ENCODE measurements at regions not wholly inside any gene's neighbourhood (a gene's known extent, or its start where the extent isn't known, plus 50 kb on each side); places are given as distances from the start of the nearest gene placed in this dataset.

- Histone ChIP-seq H3K4me1 (ENCODE audit: control insufficient read depth, extremely low read depth, insufficient read depth, low read length) (peaks cover 55% of the 10 kb centered on the region), H3K9me1 (replicated peaks; ENCODE audit: control insufficient read depth, extremely low read depth, insufficient read depth, low read length) (no peaks in the 10 kb centered on the region), H3K9ac (replicated peaks; ENCODE audit: extremely low read depth, insufficient read depth, low read length) (peak overlapping the region; percentile 73), H3K9me3 (replicated peaks; ENCODE audit: control insufficient read depth, insufficient read depth, low read length) (no peaks in the 10 kb centered on the region), H2AFZ (ENCODE audit: low read depth, low read length) (peak overlapping the region; percentile 82), H3K36me3 (ENCODE audit: control insufficient read depth in 2 of 2, extremely low read depth in 1 of 2, insufficient read depth in 2 of 2, low read length in 2 of 2) (no peaks in the 10 kb centered on the region), H3K4me2 (ENCODE audit: insufficient read depth, low read length) (peak overlapping the region; percentile 75), H4K20me1 (replicated peaks; ENCODE audit: control insufficient read depth, extremely low read depth, insufficient read depth, low read length) (no peaks in the 10 kb centered on the region), H3K79me2 (ENCODE audit: control insufficient read depth, insufficient read depth, low read length) (no peaks in the 10 kb centered on the region), H3K27me3 (ENCODE audit: control insufficient read depth in 2 of 2, insufficient read depth in 2 of 2, low read length in 2 of 2) (no peaks in the 10 kb centered on the region), H3K27ac (ENCODE audit: insufficient read depth, low read depth, low read length) (peak overlapping the region; percentile 87), H3K4me3 (replicated peaks in 1 of 3; ENCODE audit: insufficient read depth in 1 of 3, low read depth in 1 of 3, low read length in 3 of 3) (peak overlapping the region in 1 of 3 experiments; percentile 32)
- BruUV-seq (replicated peaks): no TSS peak
- peak; percentile 77 for FAIRE-seq
- CTCF ChIA-PET: interaction anchor here (0.9 to 1.3 kb wide), 7 partner anchors 21 to 1282 kb away, joined by 3 to 6 read pairs (median 4); partner anchors contain the start of gene FLRT2
- TF ChIP-seq POLR2A (IDR thresholded peaks at IDR 0.05; ENCODE audit: low read depth, low read length) (peak; percentile 58), POLR2AphosphoS5 (IDR thresholded peaks at IDR 0.05; ENCODE audit: insufficient read depth, low read depth, low read length) (peak; percentile 81), GATA2 (IDR thresholded peaks at IDR 0.05; ENCODE audit: insufficient read depth, insufficient read length, low read depth, low read length) (peak; percentile 93), FOS (IDR thresholded peaks at IDR 0.05; ENCODE audit: borderline replicate concordance, insufficient read depth, low read length) (no peak)
- peak; percentile 96 for DNase-seq (ENCODE audit: low read depth, low spot score)
- intact Hi-C loops (cut with micrococcal nuclease): loop anchor here (1.0 to 5.0 kb wide), 14 partner anchors 70 to 1282 kb away; no protein-coding TSS in a partner anchor
- dilution Hi-C loops (cut with MboI; ENCODE audit: extremely low pct_ligation_motif_present, low sequenced_read_pairs): no loop called here
- POLR2A ChIA-PET: interaction anchor here (1.0 to 3.1 kb wide), 6 partner anchors 69 to 1280 kb away, joined by 3 to 24 read pairs (median 3); partner anchors contain the start of gene FLRT2
Observed at GRCh38 chr14:84254290-84254689, 1275.7 kb upstream of the FLRT2 start.

- dilution Hi-C loops (cut with MboI; ENCODE audit: extremely low pct_ligation_motif_present, low sequenced_read_pairs): no loop called here
- POLR2A ChIA-PET: no interaction called here
- FAIRE-seq (no peak), DNase-seq (ENCODE audit: low read depth, low spot score) (no peak)
- Histone ChIP-seq H2AFZ (ENCODE audit: low read depth, low read length) (no peak overlapping the region), H3K4me1 (ENCODE audit: control insufficient read depth, extremely low read depth, insufficient read depth, low read length) (no peaks in the 10 kb centered on the region), H4K20me1 (replicated peaks; ENCODE audit: control insufficient read depth, extremely low read depth, insufficient read depth, low read length) (no peaks in the 10 kb centered on the region), H3K36me3 (ENCODE audit: control insufficient read depth in 2 of 2, extremely low read depth in 1 of 2, insufficient read depth in 2 of 2, low read length in 2 of 2) (no peaks in the 10 kb centered on the region), H3K4me2 (ENCODE audit: insufficient read depth, low read length) (no peak overlapping the region), H3K9me1 (replicated peaks; ENCODE audit: control insufficient read depth, extremely low read depth, insufficient read depth, low read length) (no peaks in the 10 kb centered on the region), H3K79me2 (ENCODE audit: control insufficient read depth, insufficient read depth, low read length) (no peaks in the 10 kb centered on the region), H3K27ac (ENCODE audit: insufficient read depth, low read depth, low read length) (no peak overlapping the region), H3K9ac (replicated peaks; ENCODE audit: extremely low read depth, insufficient read depth, low read length) (no peak overlapping the region), H3K9me3 (replicated peaks; ENCODE audit: control insufficient read depth, insufficient read depth, low read length) (no peaks in the 10 kb centered on the region), H3K4me3 (replicated peaks in 1 of 3; ENCODE audit: insufficient read depth in 1 of 3, low read depth in 1 of 3, low read length in 3 of 3) (no peak overlapping the region), H3K27me3 (ENCODE audit: control insufficient read depth in 2 of 2, insufficient read depth in 2 of 2, low read length in 2 of 2) (no peaks in the 10 kb centered on the region)
- TF ChIP-seq POLR2A (IDR thresholded peaks at IDR 0.05; ENCODE audit: low read depth, low read length) (no peak), EZH2 (IDR thresholded peaks at IDR 0.05; ENCODE audit: borderline replicate concordance, low read depth, low read length, severe bottlenecking) (no peak), POLR2AphosphoS5 (IDR thresholded peaks at IDR 0.05; ENCODE audit: insufficient read depth, low read depth, low read length) (no peak), MYC (IDR thresholded peaks at IDR 0.05; ENCODE audit: low read depth, low read length) (no peak), MAX (IDR thresholded peaks at IDR 0.05; ENCODE audit: insufficient read depth, insufficient read length) (no peak), JUN (IDR thresholded peaks at IDR 0.05; ENCODE audit: borderline replicate concordance, insufficient read depth, insufficient read length, low read depth) (no peak), FOS (IDR thresholded peaks at IDR 0.05; ENCODE audit: borderline replicate concordance, insufficient read depth, low read length) (no peak), CTCF (IDR thresholded peaks at IDR 0.05; ENCODE audit: extremely low read depth in 1 of 2, insufficient read depth in 1 of 2, low read depth in 1 of 2, low read length in 2 of 2) (no peak), GATA2 (IDR thresholded peaks at IDR 0.05; ENCODE audit: insufficient read depth, insufficient read length, low read depth, low read length) (no peak)
- intact Hi-C loops (cut with micrococcal nuclease): no loop called here
- CTCF ChIA-PET: no interaction called here
- no TSS peak for BruUV-seq (replicated peaks)
Observed at GRCh38 chr14:84262932-84263331, 1267.0 kb upstream of the FLRT2 start.
